ENCODE measurements at regions not wholly inside any gene's neighbourhood (a gene's known extent, or its start where the extent isn't known, plus 50 kb on each side); places are given as distances from the start of the nearest gene placed in this dataset.

- 88% methylated on average over 4 of the region's 12 CpGs; no CpG with 5 or more reads in 1 of the 2 donors for WGBS, 2 donors (ENCODE audit: low coverage in 1 of 2)
- Histone ChIP-seq H3K9me3 (no peaks in the 10 kb centered on the region), H3K27me3 (no peaks in the 10 kb centered on the region), H3K36me3 (no peaks in the 10 kb centered on the region), H3K4me3 (no peak overlapping the region), H3K27ac (no peak overlapping the region), H3K4me1 (peaks cover 0 to 12% (median 0%) of the 10 kb centered on the region in 3 donors)
- ATAC-seq: no peak
- no peak for TF ChIP-seq POLR2AphosphoS5 (IDR thresholded peaks at IDR 0.05)
- no peak for TF ChIP-seq EP300 (IDR thresholded peaks at IDR 0.05)
- no peak for TF ChIP-seq POLR2A (IDR thresholded peaks at IDR 0.05)
- no peak for TF ChIP-seq CTCF (IDR thresholded peaks at IDR 0.05)
Measured at GRCh38 chr7:155921086-155921803, 109.0 kb upstream of the SHH start.

- 93% methylated on average over 2 of the region's 11 CpGs; no CpG with 5 or more reads in 1 of the 2 donors for WGBS, 2 donors (ENCODE audit: low coverage in 1 of 2)
- H3K4me3 ChIP-seq: no peak overlapping the region
- TF ChIP-seq CTCF (IDR thresholded peaks at IDR 0.05): no peak
- no peak for TF ChIP-seq EP300 (IDR thresholded peaks at IDR 0.05)
- no peak for TF ChIP-seq POLR2A (IDR thresholded peaks at IDR 0.05)
Measured at GRCh38 chr7:155920068-155920461, 107.8 kb upstream of the SHH start.

GRCh38 chr7:155919391-155920067 is 107.3 kb upstream of the SHH start:
- 80 to 100% methylated on average over 1 of the region's 13 CpGs for whole genome bisulfite sequencing, 2 donors (ENCODE audit: low coverage in 1 of 2)

More at GRCh38 chr7:155920068-155920461, 107.8 kb upstream of the SHH start:
- peaks cover 0 to 12% (median 0%) of the 10 kb centered on the region in 3 donors for H3K4me1 ChIP-seq
- no peaks in the 10 kb centered on the region for H3K27me3 ChIP-seq
- no peak overlapping the region for H3K27ac ChIP-seq
- H3K9me3 ChIP-seq: no peaks in the 10 kb centered on the region
- no peak for ATAC-seq
- H3K36me3 ChIP-seq: no peaks in the 10 kb centered on the region

GRCh38 chr7:155918720-155919390 is 106.6 kb upstream of the SHH start:
- H3K4me1 ChIP-seq: peaks cover 0 to 12% (median 0%) of the 10 kb centered on the region in 3 donors
- 21 to 100% methylated on average over 1 to 5 of the region's 14 CpGs for WGBS, 2 donors (ENCODE audit: low coverage in 1 of 2)
- no peaks in the 10 kb centered on the region for H3K36me3 ChIP-seq
- H3K9me3 ChIP-seq: no peaks in the 10 kb centered on the region
- no peaks in the 10 kb centered on the region for H3K27me3 ChIP-seq
- H3K4me3 ChIP-seq: no peak overlapping the region
- ATAC-seq: no peak
- TF ChIP-seq POLR2AphosphoS5 (IDR thresholded peaks at IDR 0.05) (no peak), POLR2A (IDR thresholded peaks at IDR 0.05) (no peak), CTCF (IDR thresholded peaks at IDR 0.05) (no peak), EP300 (IDR thresholded peaks at IDR 0.05) (no peak)
- H3K27ac ChIP-seq: no peak overlapping the region

More at GRCh38 chr7:155919391-155920067, 107.3 kb upstream of the SHH start:
- ATAC-seq: peak; percentile 42
- no peaks in the 10 kb centered on the region for H3K36me3 ChIP-seq
- no peaks in the 10 kb centered on the region for H3K27me3 ChIP-seq
- H3K27ac ChIP-seq: no peak overlapping the region
- peaks cover 0 to 12% (median 0%) of the 10 kb centered on the region in 3 donors for H3K4me1 ChIP-seq
- no peak for TF ChIP-seq POLR2AphosphoS5 (IDR thresholded peaks at IDR 0.05)
- no peak for TF ChIP-seq POLR2A (IDR thresholded peaks at IDR 0.05)
- no peak for TF ChIP-seq EP300 (IDR thresholded peaks at IDR 0.05)
- no peak for TF ChIP-seq CTCF (IDR thresholded peaks at IDR 0.05)
- H3K9me3 ChIP-seq: no peaks in the 10 kb centered on the region
- H3K4me3 ChIP-seq: no peak overlapping the region
